NCI-H748 (cell line): ENCODE measurements at regions not wholly inside any gene's neighbourhood (a gene's known extent, or its start where the extent isn't known, plus 50 kb on each side); places are given as distances from the start of the nearest gene placed in this dataset.
"Not testable (repeated sequence)": the region's sequence is repeated elsewhere in the genome, so short reads cannot be mapped to it uniquely, and the experiment has no call there.

Experiments used
- DNase-seq: peaks from one replicate; lab custom pipeline; 2025; ENCODE audit not compliant: unreplicated experiment; lab: John Stamatoyannopoulos, UW

- no peak for DNase-seq
Observed at GRCh38 chr1:190665045-190665444, 187.4 kb upstream of the BRINP3 start.

GRCh38 chr1:190667914-190668313 lies 190.2 kb upstream of the BRINP3 start:
- no peak for DNase-seq

GRCh38 chr1:190679044-190679443 lies 201.4 kb upstream of the BRINP3 start:
- no peak for DNase-seq

GRCh38 chr1:190679454-190679853 lies 201.8 kb upstream of the BRINP3 start:
- DNase-seq: peak; percentile 4

GRCh38 chr1:190679983-190680382 lies 202.3 kb upstream of the BRINP3 start:
- no peak for DNase-seq

GRCh38 chr1:190685676-190686075 lies 208.0 kb upstream of the BRINP3 start:
- DNase-seq: no peak

GRCh38 chr1:190688096-190688495 lies 210.4 kb upstream of the BRINP3 start:
- no peak for DNase-seq

- DNase-seq: not testable (repeated sequence)
Observed at GRCh38 chr1:190698488-190698887, 220.8 kb upstream of the BRINP3 start.

GRCh38 chr1:190699165-190699564 lies 221.5 kb upstream of the BRINP3 start:
- DNase-seq: no peak

GRCh38 chr1:190708418-190709057 lies 230.9 kb upstream of the BRINP3 start:
- no peak for DNase-seq

- DNase-seq: no peak
Observed at GRCh38 chr1:190711069-190711468, 233.4 kb upstream of the BRINP3 start.

- DNase-seq: no peak
Observed at GRCh38 chr1:190717055-190717454, 239.4 kb upstream of the BRINP3 start.

- no peak for DNase-seq
Observed at GRCh38 chr1:190736971-190737590, 259.4 kb upstream of the BRINP3 start.

- DNase-seq: no peak
Observed at GRCh38 chr1:190738317-190738716, 260.7 kb upstream of the BRINP3 start.

- DNase-seq: no peak
Observed at GRCh38 chr1:190739926-190740325, 262.3 kb upstream of the BRINP3 start.

- no peak for DNase-seq
Observed at GRCh38 chr1:190747704-190748103, 270.0 kb upstream of the BRINP3 start.

- no peak for DNase-seq
Observed at GRCh38 chr1:190752131-190752530, 274.5 kb upstream of the BRINP3 start.

- peak; percentile 51 for DNase-seq
Observed at GRCh38 chr1:190754666-190755065, 277.0 kb upstream of the BRINP3 start.

- DNase-seq: no peak
Observed at GRCh38 chr1:190759807-190760206, 282.1 kb upstream of the BRINP3 start.

GRCh38 chr1:190762325-190762724 lies 284.7 kb upstream of the BRINP3 start:
- no peak for DNase-seq

- DNase-seq: no peak
Observed at GRCh38 chr1:190792873-190793272, 315.2 kb upstream of the BRINP3 start.

GRCh38 chr1:190807629-190808028 lies 330.0 kb upstream of the BRINP3 start:
- no peak for DNase-seq

GRCh38 chr1:190808035-190808434 lies 330.4 kb upstream of the BRINP3 start:
- no peak for DNase-seq
